ENCODE measurements at regions not wholly inside any gene's neighbourhood (a gene's known extent, or its start where the extent isn't known, plus 50 kb on each side); places are given as distances from the start of the nearest gene placed in this dataset.
"Not testable (repeated sequence)": the region's sequence is repeated elsewhere in the genome, so short reads cannot be mapped to it uniquely, and the experiment has no call there.

- intact Hi-C loops (cut with DNase I): no loop called here
- DNase-seq (peak; percentile 23), ATAC-seq (no peak)
- Histone ChIP-seq H3K27me3 (peaks cover 6% of the 10 kb centered on the region), H3K9me3 (no peaks in the 10 kb centered on the region), H3K27ac (no peak overlapping the region), H3K4me3 (no peak overlapping the region), H3K36me3 (no peaks in the 10 kb centered on the region), H3K4me1 (no peaks in the 10 kb centered on the region)
- no peak for TF ChIP-seq CTCF (IDR thresholded peaks at IDR 0.05)
Observed at GRCh38 chr2:242017086-242017485, 147.6 kb downstream of the RTP5 start.

- not testable (repeated sequence) for H3K4me3 ChIP-seq, H3K27ac ChIP-seq
Observed at GRCh38 chr2:242018416-242018815, 148.9 kb downstream of the RTP5 start.

GRCh38 chr2:242019344-242019743 is 149.8 kb downstream of the RTP5 start:
- Histone ChIP-seq H3K27me3 (peaks cover 6% of the 10 kb centered on the region), H3K4me1 (no peaks in the 10 kb centered on the region), H3K36me3 (no peaks in the 10 kb centered on the region), H3K27ac (no peak overlapping the region), H3K9me3 (no peaks in the 10 kb centered on the region), H3K4me3 (no peak overlapping the region)
- no peak for ATAC-seq
- intact Hi-C loops (cut with DNase I): no loop called here
- TF ChIP-seq CTCF (IDR thresholded peaks at IDR 0.05): no peak
- peak; percentile 61 for DNase-seq

More at GRCh38 chr2:242018416-242018815, 148.9 kb downstream of the RTP5 start:
- peak; percentile 49 for DNase-seq
- H3K4me1 ChIP-seq; H3K27me3 ChIP-seq; intact Hi-C loops (cut with DNase I); H3K9me3 ChIP-seq; ATAC-seq; H3K36me3 ChIP-seq: not testable (repeated sequence)

- Histone ChIP-seq H3K27me3 (peaks cover 17% of the 10 kb centered on the region), H3K36me3 (no peaks in the 10 kb centered on the region), H3K9me3 (no peaks in the 10 kb centered on the region), H3K4me3 (no peak overlapping the region), H3K4me1 (no peaks in the 10 kb centered on the region), H3K27ac (no peak overlapping the region)
- TF ChIP-seq CTCF (IDR thresholded peaks at IDR 0.05): no peak
- intact Hi-C loops (cut with DNase I): no loop called here
- DNase-seq: peak; percentile 53
- no peak for ATAC-seq
Observed at GRCh38 chr2:242020196-242021004, 150.9 kb downstream of the RTP5 start.

- ATAC-seq: no peak
- Histone ChIP-seq H3K27ac (no peak overlapping the region), H3K36me3 (no peaks in the 10 kb centered on the region), H3K4me1 (no peaks in the 10 kb centered on the region), H3K27me3 (peaks cover 16% of the 10 kb centered on the region), H3K9me3 (no peaks in the 10 kb centered on the region), H3K4me3 (no peak overlapping the region)
- TF ChIP-seq CTCF (IDR thresholded peaks at IDR 0.05): no peak
- intact Hi-C loops (cut with DNase I): no loop called here
- DNase-seq: peak; percentile 16
Observed at GRCh38 chr2:242022550-242023290, 153.2 kb downstream of the RTP5 start.

GRCh38 chr2:242024751-242025355 is 155.3 kb downstream of the RTP5 start:
- Histone ChIP-seq H3K4me3 (no peak overlapping the region), H3K4me1 (no peaks in the 10 kb centered on the region), H3K36me3 (no peaks in the 10 kb centered on the region), H3K27ac (no peak overlapping the region), H3K9me3 (no peaks in the 10 kb centered on the region), H3K27me3 (peaks cover 20% of the 10 kb centered on the region)
- DNase-seq: peak; percentile 30
- no peak for ATAC-seq
- no peak for TF ChIP-seq CTCF (IDR thresholded peaks at IDR 0.05)
- intact Hi-C loops (cut with DNase I): no loop called here
